Calu3 (cell line): ENCODE measurements at regions not wholly inside any gene's neighbourhood (a gene's known extent, or its start where the extent isn't known, plus 50 kb on each side); places are given as distances from the start of the nearest gene placed in this dataset.

Source experiments
- BruUV-seq: library from RNA; stranded (reverse); fragments of 400-500 nt; replicated peaks from 2 replicates; lab custom pipeline; 2021; lab: Mats Ljungman, UMichigan
- CTCF ChIA-PET: fragments of 300-600 bp; sonication (Branson Sonifier 250); formaldehyde crosslinking; loops from one replicate; lab custom pipeline; 2022; ENCODE audit warnings: antibody characterized with exemption; lab: Charles Lee
- DNase-seq: peaks from one replicate; pipeline ENCODE4 v3.0.0; 2022
- H3K27ac Mint-ChIP-seq: one replicate; pipeline ENCODE4 v1.8.0; 2022; ENCODE audit warnings: mixed read lengths; ENCODE audit not compliant: unreplicated experiment
- H3K27me3 Mint-ChIP-seq: one replicate; pipeline ENCODE4 v1.8.0; 2022; ENCODE audit warnings: mixed read lengths; ENCODE audit not compliant: unreplicated experiment
- H3K36me3 Mint-ChIP-seq: one replicate; pipeline ENCODE4 v1.8.0; 2022; ENCODE audit warnings: mild to moderate bottlenecking, moderate library complexity, mixed read lengths; ENCODE audit not compliant: insufficient read depth, unreplicated experiment
- H3K4me1 Mint-ChIP-seq: one replicate; pipeline ENCODE4 v1.8.0; 2022; ENCODE audit warnings: mild to moderate bottlenecking, low read depth, mixed read lengths; ENCODE audit not compliant: unreplicated experiment
- H3K4me3 Mint-ChIP-seq: one replicate; pipeline ENCODE4 v1.8.0; 2022; ENCODE audit warnings: mild to moderate bottlenecking, low read depth, moderate library complexity, mixed read lengths; ENCODE audit not compliant: unreplicated experiment
- H3K9me3 Mint-ChIP-seq: one replicate; pipeline ENCODE4 v1.8.0; 2022; ENCODE audit warnings: low read depth, mixed read lengths; ENCODE audit not compliant: unreplicated experiment
- intact Hi-C: fragments of 100-400 bp; cut with micrococcal nuclease; formaldehyde crosslinking; loops from one replicate; pipeline ENCODE4 v1.10.0; 2022; ENCODE audit not compliant: unreplicated experiment
- TF ChIP-seq, protein P1 (sequence below): fragments of 200-600 bp; IDR thresholded peaks from one replicate; pipeline ENCODE4 v1.8.0; 2022; ENCODE audit warnings: antibody characterized with exemption; ENCODE audit not compliant: unreplicated experiment

DNA sequence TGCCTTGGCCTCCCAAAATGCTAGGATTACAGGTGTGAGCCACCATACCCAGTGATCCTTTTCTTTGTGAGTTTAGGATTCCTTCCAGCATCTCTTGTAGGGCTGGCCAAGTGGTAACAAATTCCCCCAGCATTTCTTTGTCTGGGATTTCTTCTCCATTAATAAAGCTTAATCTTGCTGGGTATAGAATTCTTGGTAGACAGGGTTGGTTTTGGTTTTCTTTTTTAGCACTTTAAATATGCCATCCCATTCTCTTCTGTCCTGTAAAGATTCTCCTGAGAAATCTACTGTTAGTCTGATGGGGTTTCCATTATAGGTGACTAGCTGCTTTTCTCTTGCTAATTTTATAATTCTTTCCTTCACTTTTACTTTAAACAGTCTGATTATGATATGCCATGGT is 173.0 kb upstream of the TOM1L1 start:
- TF ChIP-seq, protein P1, sequence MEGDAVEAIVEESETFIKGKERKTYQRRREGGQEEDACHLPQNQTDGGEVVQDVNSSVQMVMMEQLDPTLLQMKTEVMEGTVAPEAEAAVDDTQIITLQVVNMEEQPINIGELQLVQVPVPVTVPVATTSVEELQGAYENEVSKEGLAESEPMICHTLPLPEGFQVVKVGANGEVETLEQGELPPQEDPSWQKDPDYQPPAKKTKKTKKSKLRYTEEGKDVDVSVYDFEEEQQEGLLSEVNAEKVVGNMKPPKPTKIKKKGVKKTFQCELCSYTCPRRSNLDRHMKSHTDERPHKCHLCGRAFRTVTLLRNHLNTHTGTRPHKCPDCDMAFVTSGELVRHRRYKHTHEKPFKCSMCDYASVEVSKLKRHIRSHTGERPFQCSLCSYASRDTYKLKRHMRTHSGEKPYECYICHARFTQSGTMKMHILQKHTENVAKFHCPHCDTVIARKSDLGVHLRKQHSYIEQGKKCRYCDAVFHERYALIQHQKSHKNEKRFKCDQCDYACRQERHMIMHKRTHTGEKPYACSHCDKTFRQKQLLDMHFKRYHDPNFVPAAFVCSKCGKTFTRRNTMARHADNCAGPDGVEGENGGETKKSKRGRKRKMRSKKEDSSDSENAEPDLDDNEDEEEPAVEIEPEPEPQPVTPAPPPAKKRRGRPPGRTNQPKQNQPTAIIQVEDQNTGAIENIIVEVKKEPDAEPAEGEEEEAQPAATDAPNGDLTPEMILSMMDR: no peak
- no peak overlapping the region for H3K4me3 Mint-ChIP-seq
- no peaks in the 10 kb centered on the region for H3K36me3 Mint-ChIP-seq
- no peaks in the 10 kb centered on the region for H3K4me1 Mint-ChIP-seq
- H3K27me3 Mint-ChIP-seq: no peaks in the 10 kb centered on the region
- CTCF ChIA-PET: no interaction called here
- H3K9me3 Mint-ChIP-seq: peaks cover 4% of the 10 kb centered on the region
- intact Hi-C loops: no loop called here
- no TSS peak for BruUV-seq
- DNase-seq: no peak
- no peak overlapping the region for H3K27ac Mint-ChIP-seq

DNA sequence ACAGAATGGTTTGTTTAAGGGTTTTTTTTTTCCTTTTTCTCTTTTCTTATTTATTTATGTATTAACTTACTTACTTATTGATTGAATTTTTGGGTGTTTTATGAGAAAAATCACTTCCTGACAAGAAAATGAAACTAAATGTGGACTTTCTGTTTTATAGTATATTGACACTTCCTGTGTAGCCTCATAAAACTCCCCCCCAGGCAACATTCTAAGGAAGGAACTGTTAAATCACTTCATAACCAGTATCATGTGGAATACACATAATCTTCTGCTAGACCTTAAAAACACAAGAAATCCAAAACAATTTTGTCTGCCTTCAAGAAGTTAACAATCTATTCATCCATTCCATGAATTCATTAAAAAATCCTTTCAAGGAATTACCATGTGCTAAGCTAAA is 164.1 kb upstream of the TOM1L1 start:
- no TSS peak for BruUV-seq
- Mint-ChIP-seq H3K4me3 (no peak overlapping the region), H3K9me3 (no peaks in the 10 kb centered on the region), H3K4me1 (no peaks in the 10 kb centered on the region), H3K27me3 (no peaks in the 10 kb centered on the region), H3K27ac (no peak overlapping the region), H3K36me3 (no peaks in the 10 kb centered on the region)
- TF ChIP-seq, protein P1: no peak
- intact Hi-C loops: no loop called here
- DNase-seq: no peak
- CTCF ChIA-PET: no interaction called here

DNA sequence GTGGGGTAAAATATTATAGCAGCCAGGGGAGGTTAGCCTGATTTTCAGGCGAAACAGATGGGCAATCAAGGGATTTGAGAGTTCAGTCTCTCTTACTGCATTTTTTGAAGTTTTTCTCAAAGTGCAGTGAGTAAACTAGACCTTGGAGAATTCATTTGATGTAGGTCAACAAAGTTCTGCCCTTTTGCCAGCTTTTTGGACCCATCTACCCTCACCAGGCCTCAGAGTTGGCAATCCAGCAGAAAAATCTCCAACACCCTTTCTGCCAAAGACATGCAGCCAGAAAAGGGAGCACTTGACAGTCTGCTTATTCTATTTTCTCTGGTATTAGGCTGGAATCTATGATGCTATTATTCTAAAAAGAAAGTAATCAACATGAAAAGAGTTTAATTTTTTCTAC is 162.2 kb upstream of the TOM1L1 start:
- intact Hi-C loops: no loop called here
- Mint-ChIP-seq H3K27ac (no peak overlapping the region), H3K9me3 (no peaks in the 10 kb centered on the region), H3K4me3 (no peak overlapping the region), H3K4me1 (no peaks in the 10 kb centered on the region), H3K36me3 (no peaks in the 10 kb centered on the region), H3K27me3 (no peaks in the 10 kb centered on the region)
- DNase-seq: no peak
- CTCF ChIA-PET: no interaction called here
- BruUV-seq: no TSS peak
- TF ChIP-seq, protein P1: no peak

DNA sequence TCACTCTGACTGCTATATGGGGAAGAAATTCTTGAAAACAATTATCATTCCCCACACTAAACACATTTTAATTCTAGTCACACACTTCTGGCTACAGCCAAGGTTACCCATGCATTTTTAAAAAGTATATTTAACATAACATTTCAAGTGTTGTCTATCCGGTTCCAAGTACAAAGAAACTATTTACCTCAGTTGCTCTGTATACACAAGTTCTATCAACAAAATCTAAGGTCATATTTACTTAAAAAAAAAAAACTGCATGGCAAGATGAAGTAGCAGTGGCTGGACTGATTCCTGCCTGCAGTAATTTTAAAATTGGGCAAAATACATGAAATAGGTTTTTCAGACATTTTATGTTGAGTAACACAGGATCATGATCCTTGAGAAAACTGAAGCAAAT is 155.9 kb upstream of the TOM1L1 start:
- no TSS peak for BruUV-seq
- Mint-ChIP-seq H3K27me3 (no peaks in the 10 kb centered on the region), H3K36me3 (no peaks in the 10 kb centered on the region), H3K4me3 (no peak overlapping the region), H3K4me1 (no peaks in the 10 kb centered on the region), H3K9me3 (peaks cover 14% of the 10 kb centered on the region), H3K27ac (no peak overlapping the region)
- intact Hi-C loops: no loop called here
- no peak for DNase-seq
- TF ChIP-seq, protein P1: no peak
- CTCF ChIA-PET: no interaction called here
